C1 segment of cervical spinal cord (tissue), 14 donors: ENCODE measurements at regions not wholly inside any gene's neighbourhood (a gene's known extent, or its start where the extent isn't known, plus 50 kb on each side); places are given as distances from the start of the nearest gene placed in this dataset.
"Not testable (repeated sequence)": the region's sequence is repeated elsewhere in the genome, so short reads cannot be mapped to it uniquely, and the experiment has no call there.

ENCODE experiments used
- DNase-seq, 14 donors: peaks; one replicate each; lab custom pipeline; 2025; lab: John Stamatoyannopoulos, UW

- not testable (repeated sequence) for DNase-seq
Observed at GRCh38 chr2:82326180-82326767, 2021.7 kb upstream of the LRRTM1 start.

DNA sequence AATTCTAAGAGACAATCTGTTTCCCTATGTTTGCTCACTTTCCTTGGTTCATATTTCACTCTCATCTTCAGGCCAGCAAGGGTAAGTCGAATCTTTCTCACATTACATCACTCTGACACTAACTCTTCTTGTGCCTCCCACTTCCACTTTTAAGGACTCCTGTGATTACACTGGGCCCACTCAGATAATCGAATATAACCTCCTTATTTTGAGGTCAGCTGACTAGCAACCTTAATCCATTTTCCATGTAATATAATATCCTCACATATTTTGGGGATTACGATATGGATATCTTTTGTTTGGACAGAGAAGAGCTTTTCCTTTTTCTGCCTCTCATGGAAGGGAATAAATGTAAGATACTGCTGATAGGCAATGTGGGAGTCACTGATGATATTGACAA is 2015.7 kb upstream of the LRRTM1 start:
- DNase-seq: no peak

DNA sequence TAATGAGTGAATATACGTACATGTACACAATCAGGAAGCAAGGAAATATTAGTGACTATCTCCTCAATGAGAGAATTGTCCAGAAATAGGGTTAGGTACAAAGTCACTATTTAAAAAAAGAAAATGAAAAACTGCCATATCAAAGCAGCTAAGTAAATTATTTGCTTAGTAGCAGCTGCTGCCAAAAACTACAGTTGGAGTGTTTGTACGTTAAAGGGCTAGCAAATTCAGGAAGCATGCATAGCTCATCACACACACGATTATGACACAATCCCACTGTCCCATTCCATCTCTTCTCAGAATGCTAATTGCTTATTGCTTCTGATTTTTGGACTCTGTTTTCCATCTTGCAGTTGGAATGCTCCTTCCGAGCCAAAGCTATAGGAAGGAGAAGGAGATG is 2012.5 kb upstream of the LRRTM1 start:
- no peak for DNase-seq

GRCh38 chr2:82316586-82316985 is 2012.0 kb upstream of the LRRTM1 start:
- DNase-seq: no peak

- peak in 1 of 14 donors; percentile 40 for DNase-seq
Observed at GRCh38 chr2:82314836-82315472, 2010.4 kb upstream of the LRRTM1 start.

DNA sequence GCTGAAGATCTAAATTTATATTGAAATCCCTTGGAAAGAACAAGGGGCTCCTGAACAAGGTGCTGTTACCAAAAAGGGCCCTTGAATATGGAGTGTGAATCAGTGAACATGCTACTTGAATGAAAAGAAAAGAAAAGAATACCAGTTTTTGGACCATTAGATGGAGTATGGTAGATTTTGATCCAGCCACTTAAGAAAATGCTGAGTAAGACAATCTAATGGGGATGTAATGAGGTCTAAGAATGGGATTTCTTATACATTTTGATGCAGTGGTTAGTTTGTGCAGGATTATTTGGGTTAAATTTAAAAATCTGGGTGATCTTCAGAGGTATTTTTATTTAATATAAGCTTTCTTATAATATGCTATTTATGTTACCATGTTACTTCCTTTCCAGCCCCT is 2003.0 kb upstream of the LRRTM1 start:
- no peak for DNase-seq

DNA sequence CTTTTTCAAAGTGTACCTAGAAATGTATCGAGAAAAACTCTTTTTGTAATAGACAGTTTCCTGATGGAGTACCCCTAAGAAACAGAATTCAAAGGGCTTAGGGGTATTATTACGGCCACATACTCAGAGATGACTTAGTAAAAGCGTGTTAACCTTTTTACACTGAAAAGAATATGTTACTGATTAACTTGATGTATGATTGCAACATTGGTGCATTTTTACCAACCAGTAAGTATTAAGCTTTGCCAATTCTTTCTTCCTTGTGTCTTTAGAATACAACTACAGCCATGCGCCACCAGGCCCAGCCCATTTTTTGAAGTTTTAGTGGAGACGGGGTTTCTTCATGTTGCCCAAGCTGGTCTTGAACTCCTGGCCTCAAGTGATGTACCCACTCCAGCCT is 1997.0 kb upstream of the LRRTM1 start:
- DNase-seq: no peak

DNA sequence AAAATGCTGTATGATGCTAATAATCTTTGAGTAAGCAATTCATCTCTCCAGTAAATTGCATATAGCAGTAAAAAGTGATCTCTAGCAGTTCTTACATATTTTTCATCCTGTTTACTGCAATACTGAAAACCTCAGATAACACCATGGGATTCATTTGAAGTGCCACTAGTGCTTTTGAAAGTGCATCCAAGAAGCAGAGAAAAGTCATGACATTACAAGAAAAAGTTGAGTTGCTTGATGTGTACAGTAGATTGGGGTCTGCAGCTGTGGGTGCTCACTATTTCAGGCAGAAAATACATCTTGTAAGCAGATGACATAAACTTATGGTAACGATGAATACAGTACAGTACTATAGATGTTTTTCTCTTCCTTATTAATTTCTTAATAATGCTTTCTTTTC is 1984.9 kb upstream of the LRRTM1 start:
- no peak for DNase-seq

GRCh38 chr2:82283075-82283474 is 1978.5 kb upstream of the LRRTM1 start:
- no peak for DNase-seq

DNA sequence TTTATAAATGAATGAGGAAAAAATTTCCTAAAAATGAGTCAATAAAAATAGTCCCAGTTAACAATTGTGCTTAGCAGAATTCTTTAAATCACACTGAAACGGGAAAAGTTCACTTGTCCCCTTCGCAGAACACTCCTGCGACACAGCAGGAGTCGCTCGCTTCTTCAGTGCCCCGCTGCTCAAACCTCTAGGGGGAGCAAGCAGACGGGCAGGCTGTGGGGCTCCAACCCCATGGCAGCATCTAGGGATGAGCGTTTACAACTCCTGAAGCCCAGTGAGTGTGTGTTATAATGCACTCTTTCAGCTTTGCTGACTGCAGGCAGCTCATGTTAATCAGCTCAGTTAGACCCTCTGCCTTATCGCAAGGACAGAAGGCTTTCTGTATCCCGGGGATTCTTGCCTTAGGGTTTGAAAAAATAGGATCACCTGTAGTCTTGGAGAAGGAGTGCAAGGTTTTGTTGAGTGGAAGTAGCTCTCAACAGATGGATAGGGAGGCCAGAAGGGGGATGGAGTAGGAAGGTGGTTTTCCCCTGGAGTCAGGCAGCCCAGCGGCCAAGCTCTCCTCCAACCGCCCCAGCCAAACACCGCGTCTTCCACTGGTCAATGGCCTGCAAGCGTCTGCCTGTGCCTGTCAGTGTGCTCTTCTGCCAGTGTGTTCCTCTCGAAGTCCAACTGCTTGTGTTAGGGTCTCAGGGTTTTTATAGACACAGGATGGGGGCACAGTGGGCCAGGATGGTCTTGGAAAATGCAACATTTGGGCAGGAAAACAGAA is 1977.7 kb upstream of the LRRTM1 start:
- DNase-seq: no peak

- DNase-seq: no peak
Observed at GRCh38 chr2:82279367-82279766, 1974.8 kb upstream of the LRRTM1 start.

- DNase-seq: no peak
Observed at GRCh38 chr2:82278416-82278815, 1973.9 kb upstream of the LRRTM1 start.

- DNase-seq: no peak
Observed at GRCh38 chr2:82275599-82275998, 1971.0 kb upstream of the LRRTM1 start.

- DNase-seq: no peak
Observed at GRCh38 chr2:82268446-82268845, 1963.9 kb upstream of the LRRTM1 start.

GRCh38 chr2:82260521-82260920 is 1956.0 kb upstream of the LRRTM1 start:
- DNase-seq: no peak

- DNase-seq: no peak
Observed at GRCh38 chr2:82259551-82259950, 1955.0 kb upstream of the LRRTM1 start.

DNA sequence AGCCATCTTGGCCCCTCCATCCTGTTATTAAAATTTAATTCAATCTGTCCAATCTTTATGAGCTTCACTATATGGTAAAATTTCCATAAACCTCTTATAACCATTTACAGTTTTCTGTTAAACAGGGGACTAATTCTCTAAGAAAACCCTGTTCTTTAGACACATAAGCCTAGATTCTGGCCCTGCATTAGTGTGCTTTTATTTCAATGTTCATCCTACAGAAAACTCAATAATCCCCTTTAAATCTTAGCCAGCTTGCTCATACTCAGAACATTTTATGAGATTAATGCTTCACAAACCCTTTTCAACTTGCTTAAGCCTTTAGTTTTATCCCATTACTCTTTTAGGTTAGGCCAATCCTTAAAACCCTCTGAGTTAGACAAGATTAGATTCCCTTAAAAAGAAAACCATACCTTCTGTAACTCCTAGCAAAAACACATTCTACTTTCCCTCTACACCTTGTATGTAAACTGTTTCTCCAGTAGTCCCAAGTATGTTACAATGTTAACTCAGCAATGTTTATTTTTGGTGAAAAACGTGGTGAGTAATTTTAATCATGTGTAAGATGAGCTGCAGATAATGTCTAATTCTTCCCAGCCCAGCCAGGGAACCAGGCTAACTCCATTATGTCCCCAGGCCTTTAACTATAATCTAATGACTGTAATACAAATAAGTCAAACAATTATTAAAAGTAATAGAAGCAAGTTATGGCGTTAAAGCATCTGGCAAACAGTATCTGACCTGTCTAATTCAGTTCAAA is 1953.4 kb upstream of the LRRTM1 start:
- no peak for DNase-seq

DNA sequence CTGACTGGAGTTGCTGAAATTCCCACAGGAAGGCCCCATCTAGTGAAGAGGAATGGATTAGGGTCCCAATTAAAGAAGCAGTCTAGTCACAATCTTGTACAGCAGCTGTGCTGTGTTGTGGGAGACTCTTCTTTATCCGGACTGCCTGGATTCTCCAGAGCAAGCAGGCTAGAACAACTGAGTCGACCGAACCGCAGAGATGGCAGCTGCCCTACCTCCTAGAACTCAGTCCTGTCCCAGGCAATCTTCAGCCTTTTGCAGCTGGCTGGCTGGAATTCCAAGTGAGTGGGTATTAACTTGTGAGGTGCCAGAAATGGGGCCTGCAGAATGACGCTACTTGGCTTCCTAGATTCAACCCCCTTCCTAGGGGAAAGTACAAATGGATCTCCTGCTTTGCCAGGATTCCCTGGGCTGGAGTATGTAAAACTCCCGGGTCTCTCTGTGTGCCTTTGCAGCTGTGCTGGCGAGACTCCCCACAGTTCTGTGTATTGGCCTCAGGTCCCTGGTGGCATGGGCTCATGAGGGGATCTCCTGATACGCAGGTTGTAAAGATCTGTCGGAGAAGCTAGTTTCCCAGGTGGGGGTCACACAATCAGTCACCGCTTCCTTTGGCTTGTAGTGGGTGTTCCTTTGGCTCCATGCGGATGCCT is 1952.6 kb upstream of the LRRTM1 start:
- DNase-seq: no peak

- no peak for DNase-seq
Observed at GRCh38 chr2:82256288-82256687, 1951.7 kb upstream of the LRRTM1 start.

DNA sequence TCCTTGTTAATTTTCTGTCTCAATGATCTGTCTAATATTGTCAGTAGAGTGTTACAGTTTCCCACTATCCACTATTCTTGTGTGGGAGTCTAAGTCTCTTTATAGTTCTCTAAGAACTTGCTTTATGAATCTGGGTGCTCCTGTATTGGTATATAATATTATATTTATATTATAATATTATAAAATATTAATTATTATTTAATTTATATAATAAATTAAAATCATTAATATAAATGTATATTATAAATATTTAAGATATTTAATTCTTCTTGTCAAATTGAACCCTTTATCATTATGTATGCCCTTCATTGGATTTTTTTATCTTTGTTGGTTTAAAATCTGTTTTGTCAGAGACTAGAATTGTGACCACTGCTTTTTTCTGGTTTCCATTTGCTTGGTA is 1950.2 kb upstream of the LRRTM1 start:
- no peak for DNase-seq

GRCh38 chr2:82246220-82246775 is 1941.7 kb upstream of the LRRTM1 start:
- DNase-seq: no peak
